ENCODE measurements at regions not wholly inside any gene's neighbourhood (a gene's known extent, or its start where the extent isn't known, plus 50 kb on each side); places are given as distances from the start of the nearest gene placed in this dataset.

DNA sequence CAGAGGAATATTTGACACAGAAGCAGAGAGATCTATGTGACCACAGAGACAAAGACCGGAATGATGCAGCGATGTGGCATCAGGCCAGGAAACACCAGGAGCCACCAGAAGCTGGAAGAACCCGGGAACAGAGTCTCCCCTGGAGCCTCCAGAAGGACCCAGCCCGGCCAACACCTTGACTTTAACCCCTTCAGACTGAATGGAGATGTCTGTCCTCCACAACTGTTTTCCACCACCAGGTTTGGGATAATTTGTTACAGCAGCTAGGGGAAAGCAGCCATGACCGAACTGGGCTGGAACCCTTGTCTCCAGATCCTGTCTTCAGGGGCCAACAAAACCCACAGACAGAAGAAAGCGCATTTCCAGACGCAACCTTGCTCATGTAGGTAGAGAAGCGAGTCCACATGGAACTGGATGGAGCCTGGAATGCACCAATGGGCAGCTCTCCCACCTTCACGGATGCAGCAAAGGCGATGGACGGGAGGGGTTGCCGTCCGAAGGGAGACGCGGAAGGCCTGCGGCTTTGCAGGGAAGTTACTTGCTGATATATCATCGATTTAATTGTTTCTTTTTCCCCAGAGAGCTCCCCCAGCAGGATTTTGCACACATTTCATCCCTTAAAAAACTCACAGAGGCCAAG, 396.6 kb downstream of the NPHP4 start:
- TF ChIP-seq LEF1 (IDR thresholded peaks at IDR 0.05; ENCODE audit: borderline replicate concordance) = no peak
- no peak for TF ChIP-seq SUZ12 (IDR thresholded peaks at IDR 0.05)
- no peak for TF ChIP-seq FOXA1 (IDR thresholded peaks at IDR 0.05)
- TF ChIP-seq NFRKB (IDR thresholded peaks at IDR 0.05) = no peak
- TF ChIP-seq SP1 (IDR thresholded peaks at IDR 0.05) = no peak
- TF ChIP-seq ELF4 (IDR thresholded peaks at IDR 0.05) = no peak
- no peak for TF ChIP-seq FOXM1 (IDR thresholded peaks at IDR 0.05; ENCODE audit: borderline replicate concordance)
- TF ChIP-seq ZNF384 (IDR thresholded peaks at IDR 0.05) = no peak
- no peak for TF ChIP-seq L3MBTL2 (conservative IDR thresholded peaks at IDR 0.05)
- TF ChIP-seq BHLHE40 (IDR thresholded peaks at IDR 0.05; ENCODE audit: borderline replicate concordance) = no peak
- ChIA-PET POLR2A (no interaction called here), CTCF (no interaction called here)
- no peak for DNase-seq (ENCODE audit: extremely low spot score)

DNA sequence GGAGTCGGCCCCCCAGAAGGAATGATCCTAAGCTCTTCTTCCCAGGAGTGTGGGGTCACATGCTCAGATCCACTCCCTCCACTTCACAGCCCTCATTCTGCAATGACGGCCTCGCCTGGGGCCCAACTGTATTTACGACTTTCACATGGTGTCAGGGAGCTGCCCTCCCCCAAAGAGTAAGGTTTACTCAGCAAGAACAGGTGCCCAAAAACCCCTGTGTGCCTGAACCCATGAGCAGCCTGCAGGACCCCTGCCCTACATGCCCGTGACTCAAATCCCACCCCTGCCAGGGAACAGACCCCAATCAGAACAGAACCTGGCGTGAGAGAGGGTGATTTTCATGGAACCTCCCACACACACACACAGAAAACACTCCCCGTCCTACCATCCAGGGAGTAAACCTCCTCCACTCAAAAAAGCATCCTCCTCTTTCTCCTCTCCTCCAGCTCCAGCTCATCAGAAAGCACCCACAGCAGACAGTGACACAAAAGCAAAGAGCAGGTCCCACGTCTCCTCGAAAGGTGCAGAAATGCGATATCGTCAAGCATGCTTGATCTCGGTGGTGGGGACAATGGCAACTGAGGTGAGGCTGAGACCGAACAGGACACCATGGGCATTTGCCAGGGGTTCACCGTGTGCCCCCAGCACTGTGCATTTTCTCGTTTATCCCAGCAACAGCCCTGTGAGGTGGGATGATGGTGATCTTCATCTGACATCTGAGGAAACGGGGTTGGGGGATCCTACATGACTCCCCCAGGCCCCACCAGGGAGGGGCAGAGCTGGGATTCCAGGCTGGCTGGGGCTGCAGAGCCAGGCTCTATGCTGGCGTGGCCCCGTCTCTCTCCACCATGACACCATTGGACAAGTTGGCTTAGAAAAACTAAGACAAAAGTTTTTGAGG, 397.9 kb downstream of the NPHP4 start:
- ChIA-PET CTCF (no interaction called here), POLR2A (no interaction called here)
- TF ChIP-seq HDGF (IDR thresholded peaks at IDR 0.05; ENCODE audit: borderline replicate concordance) (no peak), BHLHE40 (IDR thresholded peaks at IDR 0.05; ENCODE audit: borderline replicate concordance) (no peak), ARNT (IDR thresholded peaks at IDR 0.05) (no peak), FOXA1 (IDR thresholded peaks at IDR 0.05) (no peak), NFRKB (IDR thresholded peaks at IDR 0.05) (no peak), TARDBP (IDR thresholded peaks at IDR 0.05) (no peak)
- no peak for DNase-seq (ENCODE audit: extremely low spot score)

DNA sequence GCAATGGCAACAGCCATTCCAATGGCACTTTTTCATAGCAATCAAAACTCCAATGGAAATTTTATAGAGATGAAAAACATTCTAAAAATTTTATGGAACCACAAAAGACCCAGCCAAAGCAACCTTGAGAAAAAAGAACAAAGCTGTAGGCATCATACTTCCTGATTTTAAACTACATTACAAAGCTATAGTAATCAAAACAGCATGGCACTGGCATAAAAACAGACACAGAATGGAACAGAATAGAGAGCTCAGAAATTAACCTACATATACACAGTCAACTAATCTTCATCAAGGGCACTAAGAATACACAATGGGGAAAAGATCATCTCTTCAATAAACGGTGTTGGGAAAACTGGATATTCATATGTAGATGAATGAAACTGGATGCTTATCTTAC, 401.5 kb downstream of the NPHP4 start:
- TF ChIP-seq FOXA1 (IDR thresholded peaks at IDR 0.05) (no peak), NFRKB (IDR thresholded peaks at IDR 0.05) (no peak), ARNT (IDR thresholded peaks at IDR 0.05) (no peak), SP1 (IDR thresholded peaks at IDR 0.05) (no peak), SUZ12 (IDR thresholded peaks at IDR 0.05) (no peak), L3MBTL2 (conservative IDR thresholded peaks at IDR 0.05) (no peak), ELF4 (IDR thresholded peaks at IDR 0.05) (no peak)
- TF ChIP-seq, protein P1, sequence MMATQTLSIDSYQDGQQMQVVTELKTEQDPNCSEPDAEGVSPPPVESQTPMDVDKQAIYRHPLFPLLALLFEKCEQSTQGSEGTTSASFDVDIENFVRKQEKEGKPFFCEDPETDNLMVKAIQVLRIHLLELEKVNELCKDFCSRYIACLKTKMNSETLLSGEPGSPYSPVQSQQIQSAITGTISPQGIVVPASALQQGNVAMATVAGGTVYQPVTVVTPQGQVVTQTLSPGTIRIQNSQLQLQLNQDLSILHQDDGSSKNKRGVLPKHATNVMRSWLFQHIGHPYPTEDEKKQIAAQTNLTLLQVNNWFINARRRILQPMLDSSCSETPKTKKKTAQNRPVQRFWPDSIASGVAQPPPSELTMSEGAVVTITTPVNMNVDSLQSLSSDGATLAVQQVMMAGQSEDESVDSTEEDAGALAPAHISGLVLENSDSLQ (IDR thresholded peaks at IDR 0.05) = no peak
- no peak for DNase-seq (ENCODE audit: extremely low spot score)
- ChIA-PET CTCF (no interaction called here), POLR2A (no interaction called here)

DNA sequence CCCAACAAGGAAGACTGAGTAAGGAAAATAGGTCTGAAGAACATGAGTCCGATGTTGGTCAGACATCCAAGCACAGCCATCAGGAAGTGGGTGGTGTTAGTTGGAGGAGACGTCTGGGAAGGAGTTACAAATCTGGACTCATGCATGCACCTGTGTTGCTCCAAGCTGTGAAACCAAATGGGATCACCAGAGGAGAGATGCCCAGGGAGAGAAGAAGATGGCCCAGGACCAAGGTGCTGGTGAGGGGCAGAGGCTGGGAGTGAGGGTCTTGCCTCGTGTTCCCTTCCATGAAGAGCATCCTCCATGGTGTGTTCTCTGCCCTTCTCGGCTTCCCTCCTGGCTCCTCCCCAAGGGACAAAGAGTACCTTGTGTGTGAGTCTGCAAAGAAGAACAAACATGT, 405.6 kb downstream of the NPHP4 start:
- POLR2A ChIA-PET = no interaction called here
- CTCF ChIA-PET = interaction anchor here (1.1 kb wide), 1 partner anchor 15 kb away, joined by 3 read pairs; no protein-coding TSS in a partner anchor
- TF ChIP-seq LEF1 (IDR thresholded peaks at IDR 0.05; ENCODE audit: borderline replicate concordance) (no peak), ZNF384 (IDR thresholded peaks at IDR 0.05) (no peak), ARNT (IDR thresholded peaks at IDR 0.05) (no peak), ELF4 (IDR thresholded peaks at IDR 0.05) (no peak), SUZ12 (IDR thresholded peaks at IDR 0.05) (no peak), FOXM1 (IDR thresholded peaks at IDR 0.05; ENCODE audit: borderline replicate concordance) (no peak), L3MBTL2 (conservative IDR thresholded peaks at IDR 0.05) (no peak), NFRKB (IDR thresholded peaks at IDR 0.05) (no peak), CTBP1 (IDR thresholded peaks at IDR 0.05; ENCODE audit: borderline replicate concordance) (no peak), FOXK2 (IDR thresholded peaks at IDR 0.05) (no peak), TARDBP (IDR thresholded peaks at IDR 0.05) (no peak), BHLHE40 (IDR thresholded peaks at IDR 0.05; ENCODE audit: borderline replicate concordance) (no peak), SP1 (IDR thresholded peaks at IDR 0.05) (no peak), FOXA1 (IDR thresholded peaks at IDR 0.05) (no peak), HDGF (IDR thresholded peaks at IDR 0.05; ENCODE audit: borderline replicate concordance) (no peak)
- TF ChIP-seq, protein P1 (IDR thresholded peaks at IDR 0.05) = no peak
- DNase-seq (ENCODE audit: extremely low spot score) = no peak

DNA sequence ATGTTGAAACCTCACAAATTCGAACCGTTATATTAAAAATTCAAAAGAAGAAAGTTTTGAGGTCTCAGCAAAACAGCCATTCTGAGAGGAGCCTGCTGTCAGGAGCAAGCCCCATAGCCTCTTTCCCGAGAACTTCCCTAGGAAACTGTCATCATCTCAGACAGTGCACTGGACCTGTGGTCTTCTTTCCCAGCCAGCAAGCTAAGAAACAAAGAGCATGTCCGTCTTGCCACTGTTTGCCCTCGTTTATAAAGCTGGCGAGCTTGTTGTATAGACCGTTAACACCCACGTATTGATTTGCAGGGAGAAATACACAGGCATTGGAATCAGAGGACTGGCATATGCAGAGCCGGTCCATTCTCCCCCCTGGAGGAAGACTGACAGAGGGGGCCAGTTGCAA, 407.0 kb downstream of the NPHP4 start:
- TF ChIP-seq, protein P1 (IDR thresholded peaks at IDR 0.05) = no peak
- TF ChIP-seq BHLHE40 (IDR thresholded peaks at IDR 0.05; ENCODE audit: borderline replicate concordance) (no peak), L3MBTL2 (conservative IDR thresholded peaks at IDR 0.05) (no peak), ARNT (IDR thresholded peaks at IDR 0.05) (no peak), LEF1 (IDR thresholded peaks at IDR 0.05; ENCODE audit: borderline replicate concordance) (no peak), NFRKB (IDR thresholded peaks at IDR 0.05) (no peak), ELF4 (IDR thresholded peaks at IDR 0.05) (no peak), SP1 (IDR thresholded peaks at IDR 0.05) (no peak), ZNF384 (IDR thresholded peaks at IDR 0.05) (no peak), SUZ12 (IDR thresholded peaks at IDR 0.05) (no peak), HDGF (IDR thresholded peaks at IDR 0.05; ENCODE audit: borderline replicate concordance) (no peak), CTBP1 (IDR thresholded peaks at IDR 0.05; ENCODE audit: borderline replicate concordance) (no peak), FOXK2 (IDR thresholded peaks at IDR 0.05) (no peak), FOXA1 (IDR thresholded peaks at IDR 0.05) (no peak), TARDBP (IDR thresholded peaks at IDR 0.05) (no peak), FOXM1 (IDR thresholded peaks at IDR 0.05; ENCODE audit: borderline replicate concordance) (no peak)
- ChIA-PET CTCF (no interaction called here), POLR2A (no interaction called here)
- no peak for DNase-seq (ENCODE audit: extremely low spot score)

DNA sequence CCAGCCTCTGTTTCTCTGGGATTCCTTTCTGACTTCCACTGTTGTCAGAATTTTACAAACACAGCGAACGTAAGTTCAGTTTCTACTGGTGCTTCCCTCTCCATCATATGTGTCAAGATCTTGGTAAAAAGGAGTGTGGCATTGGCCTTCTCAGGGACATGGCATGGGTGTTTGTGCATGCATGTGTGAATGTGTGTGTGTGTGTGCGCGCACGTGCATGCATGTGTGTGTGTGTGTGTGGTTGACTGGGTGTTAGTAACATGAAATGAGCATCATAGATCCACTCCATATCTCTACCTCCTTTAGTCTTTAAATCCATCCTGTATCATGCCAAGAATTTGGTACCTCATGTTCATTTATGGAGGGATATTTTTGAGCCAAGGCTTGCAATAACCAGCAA, 411.3 kb downstream of the NPHP4 start:
- TF ChIP-seq FOXM1 (IDR thresholded peaks at IDR 0.05; ENCODE audit: borderline replicate concordance) = no peak
- TF ChIP-seq SUZ12 (IDR thresholded peaks at IDR 0.05) = no peak
- no peak for TF ChIP-seq CTBP1 (IDR thresholded peaks at IDR 0.05; ENCODE audit: borderline replicate concordance)
- no peak for TF ChIP-seq TARDBP (IDR thresholded peaks at IDR 0.05)
- no peak for TF ChIP-seq LEF1 (IDR thresholded peaks at IDR 0.05; ENCODE audit: borderline replicate concordance)
- TF ChIP-seq SP1 (IDR thresholded peaks at IDR 0.05) = no peak
- no peak for DNase-seq (ENCODE audit: extremely low spot score)
- POLR2A ChIA-PET = no interaction called here
- CTCF ChIA-PET = no interaction called here

Data from HEK293T (cell line).